ENCODE measurements at regions not wholly inside any gene's neighbourhood (a gene's known extent, or its start where the extent isn't known, plus 50 kb on each side); places are given as distances from the start of the nearest gene placed in this dataset.

- TF ChIP-seq CHD7 (IDR thresholded peaks at IDR 0.05; ENCODE audit: insufficient replicate concordance, low read length), result no peak
- no peak for TF ChIP-seq MAFK (IDR thresholded peaks at IDR 0.05; ENCODE audit: low read depth, low read length)
- TF ChIP-seq YY1 (IDR thresholded peaks at IDR 0.05; ENCODE audit: low read depth, low read length), result no peak
- no peak for TF ChIP-seq CBX8 (IDR thresholded peaks at IDR 0.05; ENCODE audit: borderline replicate concordance, low read depth, low read length)
- no peak for TF ChIP-seq ATF2 (IDR thresholded peaks at IDR 0.05; ENCODE audit: low read length)
- no peak for TF ChIP-seq EZH2 (IDR thresholded peaks at IDR 0.05; ENCODE audit: low read depth, low read length, severe bottlenecking)
- no peak for TF ChIP-seq GABPA (IDR thresholded peaks at IDR 0.05; ENCODE audit: borderline replicate concordance, insufficient read depth, low read length)
- TF ChIP-seq BRCA1 (IDR thresholded peaks at IDR 0.05; ENCODE audit: low read depth, low read length), result no peak
Observed at GRCh38 chr17:74054249-74054648, 149.2 kb upstream of the RPL38 start (continued).
